RWPE1 (cell line): ENCODE measurements at regions not wholly inside any gene's neighbourhood (a gene's known extent, or its start where the extent isn't known, plus 50 kb on each side); places are given as distances from the start of the nearest gene placed in this dataset.
A peak's percentile ranks its signal among the peaks of the same experiment; 100 is the strongest.

Experiments used
- CTCF ChIA-PET: fragments of 350-600 bp; sonication (Branson Sonifier 250); formaldehyde crosslinking; extraction: SDS; loops from one replicate; lab custom pipeline; 2021; lab: Yijun Ruan, JAX
- POLR2A ChIA-PET: fragments of 400-600 bp; formaldehyde crosslinking; extraction: SDS; loops from one replicate; lab custom pipeline; 2020; ENCODE audit warnings: antibody characterized with exemption; ENCODE audit not compliant: low non-redundant PET; lab: Yijun Ruan, JAX
- DNase-seq: peaks from one replicate; pipeline ENCODE4 v3.0.0; 2012; ENCODE audit warnings: low spot score
- H3K27ac ChIP-seq: fragments of 450-650 bp; 2 replicates; pipeline ENCODE4 v1.5.1; 2017
- TF ChIP-seq, protein P1 (sequence below): fragments of 450-650 bp; conservative IDR thresholded peaks from 2 replicates; pipeline ENCODE4 v1.5.1; 2017; ENCODE audit warnings: low read depth, mild to moderate bottlenecking

DNA sequence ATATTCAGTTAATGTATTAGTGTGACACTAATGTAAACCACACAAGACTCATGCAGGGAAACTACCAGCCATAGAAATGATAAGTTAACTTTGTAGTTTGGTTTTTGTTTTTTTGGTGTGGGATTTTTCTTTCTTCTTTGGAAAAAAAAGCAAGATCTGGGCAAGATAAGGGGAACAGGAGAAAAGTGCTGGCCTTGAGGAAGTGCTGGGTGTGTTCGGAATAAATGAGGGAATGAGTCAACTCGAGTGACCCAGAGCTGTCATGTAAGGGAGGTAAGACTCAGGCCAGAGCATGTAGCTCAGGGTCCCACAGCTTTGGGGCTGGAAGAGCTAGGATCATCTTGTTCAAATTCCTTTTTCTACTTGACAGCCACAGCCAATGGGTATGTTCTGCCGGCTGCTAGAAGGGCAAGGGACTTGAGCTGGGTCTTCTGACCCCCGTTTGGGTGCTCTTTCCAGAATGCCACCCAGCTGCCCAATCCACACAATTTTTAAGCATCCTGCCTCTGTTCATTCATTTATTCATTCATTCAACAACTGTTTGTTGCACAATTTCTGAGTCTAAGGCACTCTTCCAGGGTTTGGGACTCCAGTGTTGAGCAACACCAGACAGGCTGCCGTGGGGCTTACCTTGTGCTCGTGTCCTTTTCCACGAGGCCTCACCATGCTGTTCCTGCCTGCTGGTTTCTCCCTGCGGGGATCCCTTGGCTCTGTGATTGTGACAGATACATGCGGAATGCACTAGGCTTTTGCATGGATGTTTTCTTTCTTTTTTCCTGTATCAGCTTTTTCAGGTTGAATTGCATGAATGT, 54.5 kb downstream of the CLDN34 start:
- ChIA-PET CTCF (no interaction called here), POLR2A (no interaction called here)
- DNase-seq, result no peak
- peak overlapping the region; percentile 70 for H3K27ac ChIP-seq
- TF ChIP-seq, protein P1, sequence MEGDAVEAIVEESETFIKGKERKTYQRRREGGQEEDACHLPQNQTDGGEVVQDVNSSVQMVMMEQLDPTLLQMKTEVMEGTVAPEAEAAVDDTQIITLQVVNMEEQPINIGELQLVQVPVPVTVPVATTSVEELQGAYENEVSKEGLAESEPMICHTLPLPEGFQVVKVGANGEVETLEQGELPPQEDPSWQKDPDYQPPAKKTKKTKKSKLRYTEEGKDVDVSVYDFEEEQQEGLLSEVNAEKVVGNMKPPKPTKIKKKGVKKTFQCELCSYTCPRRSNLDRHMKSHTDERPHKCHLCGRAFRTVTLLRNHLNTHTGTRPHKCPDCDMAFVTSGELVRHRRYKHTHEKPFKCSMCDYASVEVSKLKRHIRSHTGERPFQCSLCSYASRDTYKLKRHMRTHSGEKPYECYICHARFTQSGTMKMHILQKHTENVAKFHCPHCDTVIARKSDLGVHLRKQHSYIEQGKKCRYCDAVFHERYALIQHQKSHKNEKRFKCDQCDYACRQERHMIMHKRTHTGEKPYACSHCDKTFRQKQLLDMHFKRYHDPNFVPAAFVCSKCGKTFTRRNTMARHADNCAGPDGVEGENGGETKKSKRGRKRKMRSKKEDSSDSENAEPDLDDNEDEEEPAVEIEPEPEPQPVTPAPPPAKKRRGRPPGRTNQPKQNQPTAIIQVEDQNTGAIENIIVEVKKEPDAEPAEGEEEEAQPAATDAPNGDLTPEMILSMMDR, result no peak

DNA sequence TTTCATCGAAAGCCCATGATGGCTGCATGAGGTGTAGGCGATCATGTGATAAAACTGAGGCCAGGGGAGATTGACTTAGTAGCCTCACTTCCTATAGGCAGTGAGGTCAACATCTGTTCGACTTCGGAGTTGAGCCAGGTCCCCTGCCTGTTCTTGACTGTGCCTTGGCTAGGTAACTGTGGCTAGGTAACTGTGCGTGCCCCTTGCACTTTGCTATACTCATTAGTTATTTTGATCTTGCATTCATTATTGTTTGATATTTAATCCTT, 55.0 kb downstream of the CLDN34 start:
- H3K27ac ChIP-seq, result peak overlapping the region; percentile 70
- ChIA-PET POLR2A (no interaction called here), CTCF (no interaction called here)
- TF ChIP-seq, protein P1, result no peak
- DNase-seq, result no peak

DNA sequence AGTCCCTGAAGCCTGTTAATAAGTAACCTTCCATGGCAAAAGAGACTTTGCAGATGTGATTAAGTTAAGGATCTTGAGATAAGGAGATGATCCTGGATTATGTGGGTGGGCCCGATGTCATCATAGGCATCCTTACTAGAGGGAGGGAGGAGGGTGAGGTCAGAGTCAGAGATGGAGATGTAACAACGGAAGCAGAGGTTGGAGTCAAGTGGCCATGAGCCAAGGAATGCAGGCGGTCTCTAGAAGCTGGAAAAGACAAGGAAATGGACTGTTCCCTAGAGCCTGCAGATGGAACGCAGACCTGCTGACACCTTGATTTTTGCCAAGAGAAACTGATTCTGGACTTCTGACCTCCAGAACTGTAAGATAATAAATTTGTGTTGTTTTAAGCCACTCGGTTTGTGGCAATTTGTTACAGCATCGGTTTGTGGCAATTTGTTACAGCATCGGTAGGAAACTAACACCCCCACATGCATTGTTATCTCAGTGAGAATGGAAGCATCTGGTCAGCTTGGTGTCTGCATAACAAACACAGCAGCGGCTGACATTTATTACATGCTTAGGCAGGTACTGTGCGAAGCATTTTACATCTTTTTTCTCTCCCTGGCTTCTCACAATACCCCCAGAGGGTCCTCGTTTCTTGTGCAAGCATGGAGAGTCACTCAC, 55.6 kb downstream of the CLDN34 start:
- TF ChIP-seq, protein P1, result no peak
- no peak for DNase-seq
- ChIA-PET CTCF (interaction anchor here (1.1 kb wide), 1 partner anchor 97 kb away, joined by 3 read pairs; no protein-coding TSS in a partner anchor), POLR2A (no interaction called here)
- H3K27ac ChIP-seq, result no peak overlapping the region; the same call in 1 of the 2 replicates

DNA sequence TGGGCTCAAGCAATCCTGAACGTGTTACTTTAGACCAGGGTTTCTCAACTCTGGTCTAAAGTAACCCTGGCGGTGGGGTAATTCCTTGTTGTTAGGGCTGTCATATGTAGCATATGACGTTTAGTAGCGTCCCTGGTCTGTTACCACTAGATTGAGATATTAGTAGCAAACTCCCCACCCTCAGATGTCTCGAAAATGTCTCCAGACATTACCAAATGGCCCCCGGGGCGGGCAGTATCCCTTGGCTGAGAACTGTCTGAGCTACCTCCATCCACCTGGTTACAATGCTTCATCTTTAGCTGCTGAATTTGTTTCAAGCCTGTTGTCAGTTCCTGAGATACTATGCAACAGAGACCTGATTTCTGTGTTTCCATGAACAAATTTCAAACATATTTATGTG, 56.7 kb downstream of the CLDN34 start:
- no peak overlapping the region for H3K27ac ChIP-seq
- ChIA-PET POLR2A (no interaction called here), CTCF (interaction anchor here (1.1 kb wide), 1 partner anchor 96 kb away, joined by 3 read pairs; no protein-coding TSS in a partner anchor)
- no peak for DNase-seq
- TF ChIP-seq, protein P1, result no peak

DNA sequence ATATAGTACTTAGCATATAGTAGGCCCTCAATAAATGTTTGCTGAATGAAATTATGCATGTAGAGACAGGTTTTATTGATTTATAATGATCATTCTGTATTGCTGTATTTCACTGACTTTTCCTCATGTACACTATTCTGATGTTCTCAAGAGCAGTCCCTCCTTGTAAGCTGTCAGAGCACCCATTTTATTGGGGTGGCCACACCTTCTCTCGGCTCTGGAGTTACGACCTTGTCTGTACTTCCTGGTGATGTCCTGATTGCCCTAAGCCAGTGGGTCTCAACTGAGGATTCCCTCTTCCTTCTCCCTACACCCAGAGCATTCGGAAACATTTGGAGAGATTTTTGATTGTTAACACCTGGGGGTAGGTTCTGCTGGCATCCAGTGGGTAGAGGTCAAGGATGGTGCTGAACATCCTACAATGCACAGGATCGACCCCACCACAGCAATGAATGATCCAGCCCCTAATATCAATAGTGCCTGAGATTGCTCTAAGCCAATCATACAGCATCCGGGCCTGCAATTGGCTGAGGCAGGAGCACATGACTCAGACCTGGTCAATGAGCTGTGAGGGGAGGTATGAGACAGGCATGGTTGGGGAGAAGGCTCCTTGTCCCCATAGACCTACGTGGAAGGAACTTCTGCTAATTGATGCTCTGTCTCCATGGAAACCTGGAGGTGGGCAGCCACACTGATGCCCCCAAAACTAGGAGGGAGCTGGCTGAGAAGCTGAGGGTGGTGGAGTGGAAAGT, 58.8 kb downstream of the CLDN34 start:
- POLR2A ChIA-PET, result no interaction called here
- DNase-seq, result no peak
- no peak overlapping the region for H3K27ac ChIP-seq
- TF ChIP-seq, protein P1, result no peak
- CTCF ChIA-PET, result no interaction called here

DNA sequence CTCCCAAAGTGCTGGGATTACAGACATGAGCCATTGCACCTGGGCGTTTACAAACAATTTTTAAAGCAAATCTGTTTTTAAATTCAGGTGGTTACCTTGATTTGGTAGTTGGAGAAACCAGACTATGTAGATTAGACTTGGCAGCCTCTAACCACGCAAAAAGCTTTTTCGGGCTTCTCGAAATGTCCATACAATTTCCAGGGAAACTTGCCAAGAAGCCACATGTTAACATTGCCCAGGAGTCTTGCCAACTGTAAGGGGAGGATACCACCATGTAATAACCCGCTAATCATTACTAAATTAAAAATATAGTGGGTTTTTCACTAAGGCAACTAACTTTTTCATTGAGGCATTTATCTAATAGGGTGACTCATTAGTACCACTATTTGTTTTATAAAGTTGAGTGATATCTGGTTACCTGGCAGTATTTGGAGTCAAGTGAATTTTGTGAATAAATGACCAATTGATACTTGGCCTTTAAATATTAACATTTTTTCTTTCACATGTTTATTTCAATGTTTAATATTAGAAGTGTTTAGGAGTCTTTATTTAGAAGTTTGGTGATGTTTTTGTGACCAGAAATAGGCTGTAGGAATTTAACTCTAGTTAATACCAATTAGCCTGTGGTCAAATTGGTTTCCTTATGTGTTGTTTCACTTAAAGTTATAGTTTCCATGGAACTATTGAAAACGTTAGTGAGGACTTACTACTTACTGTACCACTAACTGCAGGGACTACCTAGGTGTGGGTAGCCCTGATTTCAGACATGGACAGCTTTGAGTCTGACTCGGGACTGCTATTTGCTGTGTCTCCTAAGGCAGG, 61.3 kb downstream of the CLDN34 start:
- DNase-seq, result no peak
- TF ChIP-seq, protein P1, result no peak
- POLR2A ChIA-PET, result no interaction called here
- CTCF ChIA-PET, result interaction anchor here (0.6 kb wide), 1 partner anchor 1199 kb away, joined by 4 read pairs; no protein-coding TSS in a partner anchor
- H3K27ac ChIP-seq, result no peak overlapping the region
